ENCODE measurements at regions not wholly inside any gene's neighbourhood (a gene's known extent, or its start where the extent isn't known, plus 50 kb on each side); places are given as distances from the start of the nearest gene placed in this dataset.

DNA sequence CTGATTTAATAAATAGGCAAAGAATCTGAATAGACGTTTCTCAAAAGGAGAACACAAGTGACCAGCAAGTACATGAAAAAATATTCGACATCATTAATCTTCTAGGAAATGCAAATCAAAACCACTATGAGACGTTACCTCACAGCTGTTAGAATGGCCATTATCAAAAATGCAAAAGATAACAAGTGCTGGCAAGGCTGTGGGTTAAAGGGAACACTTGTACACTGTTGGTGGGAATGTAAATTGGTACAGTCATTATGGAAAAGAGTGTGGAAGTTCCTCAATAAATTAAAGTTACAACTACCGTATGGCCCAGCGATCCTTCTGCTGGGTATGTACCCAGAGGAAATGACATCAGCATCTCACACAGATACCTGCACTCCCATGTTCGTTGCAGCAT is 253.9 kb upstream of the BMP2 start:
- TF ChIP-seq, protein P1, sequence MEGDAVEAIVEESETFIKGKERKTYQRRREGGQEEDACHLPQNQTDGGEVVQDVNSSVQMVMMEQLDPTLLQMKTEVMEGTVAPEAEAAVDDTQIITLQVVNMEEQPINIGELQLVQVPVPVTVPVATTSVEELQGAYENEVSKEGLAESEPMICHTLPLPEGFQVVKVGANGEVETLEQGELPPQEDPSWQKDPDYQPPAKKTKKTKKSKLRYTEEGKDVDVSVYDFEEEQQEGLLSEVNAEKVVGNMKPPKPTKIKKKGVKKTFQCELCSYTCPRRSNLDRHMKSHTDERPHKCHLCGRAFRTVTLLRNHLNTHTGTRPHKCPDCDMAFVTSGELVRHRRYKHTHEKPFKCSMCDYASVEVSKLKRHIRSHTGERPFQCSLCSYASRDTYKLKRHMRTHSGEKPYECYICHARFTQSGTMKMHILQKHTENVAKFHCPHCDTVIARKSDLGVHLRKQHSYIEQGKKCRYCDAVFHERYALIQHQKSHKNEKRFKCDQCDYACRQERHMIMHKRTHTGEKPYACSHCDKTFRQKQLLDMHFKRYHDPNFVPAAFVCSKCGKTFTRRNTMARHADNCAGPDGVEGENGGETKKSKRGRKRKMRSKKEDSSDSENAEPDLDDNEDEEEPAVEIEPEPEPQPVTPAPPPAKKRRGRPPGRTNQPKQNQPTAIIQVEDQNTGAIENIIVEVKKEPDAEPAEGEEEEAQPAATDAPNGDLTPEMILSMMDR (IDR thresholded peaks at IDR 0.05 in 8 of 11, conservative IDR thresholded peaks at IDR 0.05 in 3 of 11) = no peak
- no peak for TF ChIP-seq POLR2A (IDR thresholded peaks at IDR 0.05)

All from spleen (tissue), 7 donors.